Retinal pigment epithelial cell (primary cell): ENCODE measurements at regions not wholly inside any gene's neighbourhood (a gene's known extent, or its start where the extent isn't known, plus 50 kb on each side); places are given as distances from the start of the nearest gene placed in this dataset.

ENCODE experiments used
- DNase-seq: peaks from one replicate; pipeline ENCODE4 v3.0.0-alpha.2; 2010; ENCODE audit warnings: low read depth
- H3K4me3 ChIP-seq: 2 replicates; pipeline ENCODE4 v1.5.1; 2011; ENCODE audit warnings: mild to moderate bottlenecking, low read length, control low read depth, moderate library complexity
- TF ChIP-seq, protein P1 (sequence below): conservative IDR thresholded peaks from 2 replicates; pipeline ENCODE4 v1.5.1; 2011; ENCODE audit warnings: low read depth, low read length, control low read depth, inconsistent platforms

DNA sequence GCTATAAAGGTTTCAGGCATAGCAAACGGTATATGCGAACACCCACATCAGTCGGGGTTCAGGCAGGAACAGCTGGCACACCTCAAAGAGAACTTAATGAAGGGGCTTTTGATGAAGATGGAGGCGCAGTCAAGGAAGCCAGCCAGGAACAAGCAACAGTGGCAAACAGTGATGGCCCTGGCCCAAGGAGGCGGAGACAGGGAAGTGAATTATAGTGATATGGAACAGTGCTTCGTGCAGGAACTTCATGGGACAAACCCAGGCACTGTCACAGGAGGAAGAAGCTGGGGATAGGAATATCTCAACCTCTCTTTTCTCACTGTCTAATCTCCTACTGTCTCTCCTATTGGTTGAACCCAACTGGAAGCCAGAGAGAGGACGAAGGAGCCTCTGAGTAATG lies 328.3 kb downstream of the AACS start:
- no peak overlapping the region for H3K4me3 ChIP-seq
- TF ChIP-seq, protein P1, sequence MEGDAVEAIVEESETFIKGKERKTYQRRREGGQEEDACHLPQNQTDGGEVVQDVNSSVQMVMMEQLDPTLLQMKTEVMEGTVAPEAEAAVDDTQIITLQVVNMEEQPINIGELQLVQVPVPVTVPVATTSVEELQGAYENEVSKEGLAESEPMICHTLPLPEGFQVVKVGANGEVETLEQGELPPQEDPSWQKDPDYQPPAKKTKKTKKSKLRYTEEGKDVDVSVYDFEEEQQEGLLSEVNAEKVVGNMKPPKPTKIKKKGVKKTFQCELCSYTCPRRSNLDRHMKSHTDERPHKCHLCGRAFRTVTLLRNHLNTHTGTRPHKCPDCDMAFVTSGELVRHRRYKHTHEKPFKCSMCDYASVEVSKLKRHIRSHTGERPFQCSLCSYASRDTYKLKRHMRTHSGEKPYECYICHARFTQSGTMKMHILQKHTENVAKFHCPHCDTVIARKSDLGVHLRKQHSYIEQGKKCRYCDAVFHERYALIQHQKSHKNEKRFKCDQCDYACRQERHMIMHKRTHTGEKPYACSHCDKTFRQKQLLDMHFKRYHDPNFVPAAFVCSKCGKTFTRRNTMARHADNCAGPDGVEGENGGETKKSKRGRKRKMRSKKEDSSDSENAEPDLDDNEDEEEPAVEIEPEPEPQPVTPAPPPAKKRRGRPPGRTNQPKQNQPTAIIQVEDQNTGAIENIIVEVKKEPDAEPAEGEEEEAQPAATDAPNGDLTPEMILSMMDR: no peak
- no peak for DNase-seq

DNA sequence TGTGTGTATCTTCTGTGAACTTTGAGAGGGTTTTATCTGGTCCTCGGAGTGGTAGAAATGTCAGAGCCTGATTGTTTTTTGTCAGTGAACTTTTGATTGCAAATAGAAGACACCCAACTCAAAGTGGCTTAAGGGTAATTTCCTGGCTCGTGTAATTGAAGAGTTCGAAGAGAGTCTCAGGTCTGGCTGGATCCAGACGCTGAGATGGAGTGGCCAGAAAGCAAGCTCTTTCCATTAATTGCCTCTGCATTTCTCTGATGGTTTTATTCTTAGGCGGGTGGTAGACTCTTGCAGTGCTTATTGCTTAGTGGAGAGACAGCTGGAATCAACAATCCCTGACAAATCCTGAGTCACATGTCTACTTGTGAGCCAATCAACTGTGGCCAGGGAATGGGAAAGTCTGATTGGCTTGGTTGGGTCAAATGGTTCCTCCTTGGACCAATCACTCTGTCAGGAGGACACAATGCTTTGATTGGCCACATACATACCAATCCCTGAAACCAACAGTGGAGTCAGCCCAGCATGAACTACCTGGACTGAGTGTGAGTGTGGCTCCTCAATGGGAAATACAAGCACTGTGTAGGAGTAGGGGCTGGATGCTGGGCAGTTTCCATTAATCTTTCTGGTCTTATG lies 330.5 kb downstream of the AACS start:
- TF ChIP-seq, protein P1: no peak
- DNase-seq: no peak
- no peak overlapping the region for H3K4me3 ChIP-seq

DNA sequence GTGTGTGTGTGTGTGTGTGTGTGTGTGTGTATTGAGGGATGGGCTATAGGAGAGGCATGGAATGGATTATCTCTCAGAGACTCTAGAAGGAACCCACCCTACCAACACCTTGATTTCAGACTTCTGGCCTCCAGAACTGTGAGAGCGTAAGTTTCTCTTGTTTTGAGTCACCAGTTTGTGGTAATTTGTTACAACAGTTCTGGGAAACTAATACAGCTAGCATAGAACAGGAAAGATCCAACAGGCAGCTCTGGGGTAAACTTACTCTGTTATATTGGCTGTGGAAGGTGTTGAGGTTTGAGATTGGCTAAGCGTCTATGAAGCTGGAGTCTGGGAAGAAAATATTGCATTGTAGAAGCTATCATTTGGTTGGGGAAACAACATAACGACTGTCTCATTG lies 334.3 kb downstream of the AACS start:
- TF ChIP-seq, protein P1: no peak
- no peak overlapping the region for H3K4me3 ChIP-seq
- no peak for DNase-seq

DNA sequence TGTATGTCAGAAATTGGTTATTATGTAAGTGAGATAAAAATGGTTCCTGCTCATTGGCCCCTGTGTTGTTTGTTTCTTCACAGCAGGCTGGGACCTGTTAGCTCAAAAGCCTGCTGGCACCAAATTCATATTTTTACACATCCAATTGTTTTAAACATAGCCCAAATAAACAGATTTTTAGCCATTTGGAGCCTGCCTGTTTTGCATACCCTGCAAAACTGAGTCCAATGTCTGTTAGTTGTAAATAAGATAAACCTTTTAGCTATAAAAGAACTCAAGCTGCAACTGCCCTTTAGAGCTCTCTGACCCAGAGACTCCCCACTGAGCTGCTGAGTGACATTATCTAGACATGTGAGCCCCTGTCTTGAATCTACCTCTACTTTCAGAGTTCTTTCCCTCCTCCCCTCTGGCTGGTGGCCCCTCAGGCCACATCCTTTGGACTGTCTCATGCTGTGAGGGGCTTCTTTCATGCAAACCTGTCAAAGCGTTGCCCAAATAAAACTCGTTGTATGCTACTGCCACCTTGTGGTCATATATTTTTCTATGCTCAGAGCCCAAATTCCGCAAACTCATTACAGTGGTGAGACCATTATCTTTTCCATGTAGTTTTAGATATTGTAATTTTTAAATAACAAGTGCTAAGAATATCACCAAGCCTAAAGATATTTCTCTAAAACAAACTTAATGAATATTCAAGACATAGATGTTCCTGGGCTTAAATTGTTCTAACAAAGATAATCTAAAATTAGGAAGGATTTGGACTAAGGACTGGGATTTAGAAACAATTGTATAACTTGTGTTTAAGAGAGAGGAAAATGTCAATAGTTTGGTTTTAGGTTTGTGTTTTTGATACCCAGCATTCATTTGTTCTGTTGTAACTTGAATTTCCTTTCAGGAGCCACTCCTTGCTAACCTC lies 337.9 kb downstream of the AACS start:
- H3K4me3 ChIP-seq: no peak overlapping the region
- TF ChIP-seq, protein P1: peak; percentile 50
- DNase-seq: no peak

DNA sequence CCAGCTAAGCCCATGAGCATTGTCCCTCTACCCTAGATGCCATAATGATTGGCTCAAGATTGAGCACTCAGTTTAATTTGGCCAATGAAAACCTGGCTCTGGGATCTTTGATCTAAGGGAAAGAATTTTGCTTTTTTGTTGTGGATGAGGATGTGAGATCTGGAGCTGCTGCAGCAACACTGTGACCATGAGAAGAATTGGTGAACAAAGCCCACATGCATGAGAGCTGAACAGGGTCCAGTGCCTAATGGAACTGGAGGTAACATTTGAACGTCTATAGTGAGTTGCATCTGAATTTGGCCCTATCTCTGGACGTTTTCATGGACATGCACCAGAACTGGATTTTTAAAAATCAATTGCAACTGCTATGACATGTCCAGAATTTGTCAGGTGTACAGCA lies 338.6 kb downstream of the AACS start:
- H3K4me3 ChIP-seq: no peak overlapping the region

DNA sequence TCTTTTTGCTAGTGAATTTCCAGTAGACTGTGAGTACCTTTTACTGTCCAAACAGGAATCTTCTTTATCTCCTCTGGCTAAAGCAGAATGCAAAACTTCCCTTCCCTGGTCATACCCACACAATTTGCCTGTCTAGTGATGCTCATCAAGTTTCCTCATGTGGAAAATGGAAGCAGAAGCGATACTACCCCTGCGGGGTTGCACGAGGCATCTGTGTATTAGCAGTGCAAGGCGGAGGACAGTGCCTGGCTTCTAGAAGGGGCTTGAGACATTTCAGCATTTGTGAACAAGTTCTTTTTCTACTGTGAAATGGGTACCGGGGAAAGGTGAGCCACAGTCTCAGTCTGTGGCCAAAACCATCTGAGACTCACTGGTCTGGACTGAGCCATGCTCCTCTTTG lies 340.9 kb downstream of the AACS start:
- TF ChIP-seq, protein P1: no peak
- DNase-seq: no peak
- no peak overlapping the region for H3K4me3 ChIP-seq

More for the DNA sequence above, 338.6 kb downstream of the AACS start:
- no peak for DNase-seq
- TF ChIP-seq, protein P1: no peak
